GM23338 (cell line): ENCODE measurements at regions not wholly inside any gene's neighbourhood (a gene's known extent, or its start where the extent isn't known, plus 50 kb on each side); places are given as distances from the start of the nearest gene placed in this dataset.

Experiments used
- ATAC-seq: fragments of 200-7000 bp; cut with Tn5 transposase; 3 replicates; pipeline ENCODE4 v1.9.1; 2020
- DNase-seq: peaks from one replicate; pipeline ENCODE4 v3.0.0-alpha.2; 2015; ENCODE audit warnings: low spot score
- H2AFZ ChIP-seq: fragments of 200-600 bp; sonication (generic); 2 replicates; pipeline ENCODE4 v1.8.0; 2016; ENCODE audit warnings: antibody characterized with exemption, mild to moderate bottlenecking, moderate library complexity
- H3F3A ChIP-seq: fragments of 200-600 bp; sonication (generic); replicated peaks from 2 replicates; pipeline ENCODE4 v1.8.0; 2017; ENCODE audit warnings: antibody characterized with exemption, mixed run types, low read depth
- H3K27ac ChIP-seq: fragments of 200-600 bp; sonication (generic); 2 replicates; pipeline ENCODE4 v1.6.1; 2016; ENCODE audit warnings: low read depth
- H3K27me3 ChIP-seq: fragments of 200-600 bp; sonication (generic); 2 replicates; pipeline ENCODE4 v1.8.0; 2016; ENCODE audit warnings: mild to moderate bottlenecking, mixed run types, moderate library complexity; ENCODE audit not compliant: insufficient read depth
- H3K36me3 ChIP-seq: fragments of 200-600 bp; sonication (generic); 2 replicates; pipeline ENCODE4 v1.8.0; 2016; ENCODE audit warnings: mild to moderate bottlenecking; ENCODE audit not compliant: insufficient read depth
- H3K4me1 ChIP-seq: fragments of 200-600 bp; sonication (generic); 2 replicates; pipeline ENCODE4 v1.8.0; 2016; ENCODE audit warnings: mild to moderate bottlenecking, moderate library complexity; ENCODE audit not compliant: insufficient read depth
- H3K4me2 ChIP-seq: fragments of 200-600 bp; sonication (generic); 2 replicates; pipeline ENCODE4 v1.7.1; 2017; ENCODE audit warnings: mixed run types
- H3K4me3 ChIP-seq: fragments of 200-600 bp; sonication (generic); 2 replicates; pipeline ENCODE4 v1.6.1; 2016; ENCODE audit warnings: mixed run types
- H3K79me2 ChIP-seq: fragments of 200-600 bp; sonication (generic); replicated peaks from 2 replicates; pipeline ENCODE4 v1.8.0; 2017; ENCODE audit warnings: mild to moderate bottlenecking; ENCODE audit not compliant: insufficient read depth
- H3K9me2 ChIP-seq: fragments of 200-600 bp; sonication (generic); 2 replicates; pipeline ENCODE4 v1.8.0; 2017; ENCODE audit not compliant: insufficient read depth
- H4K20me1 ChIP-seq: fragments of 200-600 bp; sonication (generic); replicated peaks from 2 replicates; pipeline ENCODE4 v1.8.0; 2017; ENCODE audit warnings: mild to moderate bottlenecking; ENCODE audit not compliant: insufficient read depth
- H3K27ac Mint-ChIP-seq: 2 replicates; pipeline ENCODE4 v1.8.0; 2020; ENCODE audit warnings: inconsistent platforms, mild to moderate bottlenecking, moderate library complexity, mixed read lengths
- H3K27me3 Mint-ChIP-seq: 3 replicates; pipeline ENCODE4 v1.8.0; 2022; ENCODE audit warnings: low read depth, mild to moderate bottlenecking, moderate library complexity, mixed read lengths, inconsistent platforms; ENCODE audit not compliant: insufficient read depth, poor library complexity
- H3K36me3 Mint-ChIP-seq: 3 replicates; pipeline ENCODE4 v1.8.0; 2021; ENCODE audit warnings: low read depth, mild to moderate bottlenecking, inconsistent platforms, moderate library complexity, mixed read lengths
- H3K4me1 Mint-ChIP-seq: 3 replicates; pipeline ENCODE4 v1.8.0; 2020; ENCODE audit warnings: mild to moderate bottlenecking, inconsistent platforms, mixed read lengths
- H3K4me3 Mint-ChIP-seq: 3 replicates; pipeline ENCODE4 v1.8.0; 2021; ENCODE audit warnings: moderate library complexity, mild to moderate bottlenecking, inconsistent platforms, mixed read lengths
- H3K9me3 Mint-ChIP-seq: 3 replicates; pipeline ENCODE4 v1.8.0; 2020; ENCODE audit warnings: moderate library complexity, mild to moderate bottlenecking, inconsistent platforms, mixed read lengths
- CTCF ChIP-seq, 2 experiments: fragments of 200-600 bp in 1 of 2; sonication (generic) in 1 of 2; conservative IDR thresholded peaks; 2 replicates each; pipeline versions ENCODE4 v1.5.1 to v1.6.1; 2016 to 2017; ENCODE audit warnings: antibody characterized with exemption in 2 of 2, low read depth in 2 of 2, mild to moderate bottlenecking in 2 of 2, moderate library complexity in 1 of 2
- ETS1 ChIP-seq: IDR thresholded peaks from 2 replicates; pipeline ENCODE4 v1.6.1; 2016; ENCODE audit warnings: antibody characterized with exemption
- EZH2 ChIP-seq: fragments of 200-600 bp; sonication (generic); IDR thresholded peaks from one replicate; pipeline ENCODE4 v1.8.0; 2017; ENCODE audit warnings: antibody characterized with exemption, mild to moderate bottlenecking, low read depth; ENCODE audit not compliant: unreplicated experiment
- EZH2phosphoT487 ChIP-seq: fragments of 200-600 bp; sonication (generic); IDR thresholded peaks from one replicate; pipeline ENCODE4 v1.8.1; 2018; ENCODE audit warnings: antibody characterized with exemption; ENCODE audit not compliant: unreplicated experiment
- JUNB ChIP-seq: IDR thresholded peaks from one replicate; pipeline ENCODE4 v1.6.1; 2016; ENCODE audit warnings: antibody characterized with exemption; ENCODE audit not compliant: unreplicated experiment
- NANOG ChIP-seq: IDR thresholded peaks from 2 replicates; pipeline ENCODE4 v1.6.1; 2016; ENCODE audit warnings: antibody characterized with exemption, borderline replicate concordance
- POLR2AphosphoS5 ChIP-seq: IDR thresholded peaks from 2 replicates; pipeline ENCODE4 v1.6.1; 2016; ENCODE audit warnings: antibody characterized with exemption, low read depth
- REST ChIP-seq: IDR thresholded peaks from one replicate; pipeline ENCODE4 v1.6.1; 2018; ENCODE audit warnings: antibody characterized with exemption; ENCODE audit not compliant: unreplicated experiment
- STAT1 ChIP-seq: IDR thresholded peaks from one replicate; pipeline ENCODE4 v1.6.1; 2016; ENCODE audit warnings: antibody characterized with exemption; ENCODE audit not compliant: unreplicated experiment
- ZNF114 ChIP-seq: fragments of 250-450 bp; sonication (Bioruptor Pico); IDR thresholded peaks from 2 replicates; pipeline ENCODE4 v1.5.0; 2020; ENCODE audit warnings: mild to moderate bottlenecking, moderate library complexity
- ZNF331 ChIP-seq: fragments of 250-450 bp; sonication (Bioruptor Pico); IDR thresholded peaks from 2 replicates; pipeline ENCODE4 v1.5.0; 2020; ENCODE audit warnings: low read depth, mild to moderate bottlenecking, moderate library complexity
- ZNF462 ChIP-seq: fragments of 250-450 bp; sonication (Bioruptor Pico); IDR thresholded peaks from 2 replicates; pipeline ENCODE4 v1.5.0; 2020; ENCODE audit warnings: mild to moderate bottlenecking, moderate library complexity

- Histone ChIP-seq H3K9me2 (no peaks in the 10 kb centered on the region), H3K36me3 (no peaks in the 10 kb centered on the region), H2AFZ (no peak overlapping the region), H3K79me2 (no peaks in the 10 kb centered on the region), H3K4me3 (no peak overlapping the region), H3K4me2 (no peak overlapping the region), H4K20me1 (no peaks in the 10 kb centered on the region), H3F3A (no peaks in the 10 kb centered on the region), H3K27me3 (no peaks in the 10 kb centered on the region), H3K4me1 (no peaks in the 10 kb centered on the region), H3K27ac (no peak overlapping the region)
- Mint-ChIP-seq H3K4me1 (peaks cover 3% of the 10 kb centered on the region; the same call in 2 of the 3 replicates), H3K27ac (no peak overlapping the region), H3K36me3 (no peaks in the 10 kb centered on the region), H3K9me3 (peaks cover 11% of the 10 kb centered on the region; the same call in 2 of the 3 replicates), H3K4me3 (no peak overlapping the region), H3K27me3 (peaks cover 17% of the 10 kb centered on the region)
- TF ChIP-seq REST (no peak), NANOG (no peak), ZNF331 (no peak), STAT1 (no peak), ZNF462 (no peak), ZNF114 (no peak), EZH2 (no peak), JUNB (no peak), CTCF (conservative IDR thresholded peaks at IDR 0.05; ENCODE audit: low read depth in 2 of 2) (no peak), POLR2AphosphoS5 (no peak), ETS1 (no peak), EZH2phosphoT487 (no peak)
- DNase-seq, result no peak
- ATAC-seq, result no peak
Observed at GRCh38 chr5:174172566-174172965, 127.1 kb downstream of the NSG2 start.
